Trophoblast cell (in vitro differentiated cells and primary cell): ENCODE measurements at regions not wholly inside any gene's neighbourhood (a gene's known extent, or its start where the extent isn't known, plus 50 kb on each side); places are given as distances from the start of the nearest gene placed in this dataset.
A peak's percentile ranks its signal among the peaks of the same experiment; 100 is the strongest.

ENCODE experiments used
- DNase-seq, 2 donors: peaks; one replicate each; pipeline ENCODE4 v3.0.0-alpha.2; 2016
- H2AFZ ChIP-seq: 2 replicates; pipeline ENCODE4 v1.6.1; 2013; ENCODE audit warnings: low read length, moderate library complexity, mild to moderate bottlenecking; ENCODE audit not compliant: insufficient read depth, poor library complexity
- H2AK5ac ChIP-seq: 2 replicates; pipeline ENCODE4 v1.6.1; 2013; ENCODE audit warnings: mild to moderate bottlenecking, low read length
- H2BK120ac ChIP-seq: 2 replicates; pipeline ENCODE4 v1.6.1; 2013; ENCODE audit warnings: low read length, mild to moderate bottlenecking, moderate library complexity; ENCODE audit not compliant: insufficient read depth, poor library complexity
- H2BK12ac ChIP-seq: 2 replicates; pipeline ENCODE4 v1.6.1; 2013; ENCODE audit warnings: mild to moderate bottlenecking, low read length, moderate library complexity
- H2BK5ac ChIP-seq: 2 replicates; pipeline ENCODE4 v1.6.1; 2013; ENCODE audit warnings: low read length, low read depth, moderate library complexity, mild to moderate bottlenecking; ENCODE audit not compliant: poor library complexity
- H3K14ac ChIP-seq: 2 replicates; pipeline ENCODE4 v1.6.1; 2013; ENCODE audit warnings: mild to moderate bottlenecking, low read length
- H3K18ac ChIP-seq: 2 replicates; pipeline ENCODE4 v1.6.1; 2013; ENCODE audit warnings: mild to moderate bottlenecking, low read length
- H3K23ac ChIP-seq: 2 replicates; pipeline ENCODE4 v1.6.1; 2013; ENCODE audit warnings: low read length
- H3K27ac ChIP-seq: 2 replicates; pipeline ENCODE4 v1.5.1; 2013; ENCODE audit warnings: low read depth, mild to moderate bottlenecking, inconsistent platforms, low read length, moderate library complexity
- H3K27me3 ChIP-seq: 2 replicates; pipeline ENCODE4 v1.6.1; 2013; ENCODE audit warnings: inconsistent platforms, mild to moderate bottlenecking, low read length, moderate library complexity; ENCODE audit not compliant: insufficient read depth
- H3K36me3 ChIP-seq, 2 experiments: 1 replicate in 1 of 2; 2 replicates in 1 of 2; pipeline ENCODE4 v1.6.1; 2013; ENCODE audit warnings: low read length in 2 of 2, mild to moderate bottlenecking in 2 of 2, moderate library complexity in 1 of 2; ENCODE audit not compliant: insufficient read depth in 2 of 2, control insufficient read depth in 1 of 2
- H3K4ac ChIP-seq: 2 replicates; pipeline ENCODE4 v1.6.1; 2013; ENCODE audit warnings: low read depth, mild to moderate bottlenecking, low read length, moderate library complexity
- H3K4me1 ChIP-seq, 2 experiments: 1 replicate in 1 of 2; 2 replicates in 1 of 2; pipeline ENCODE4 v1.6.1; 2013; ENCODE audit warnings: low read length in 2 of 2, mild to moderate bottlenecking in 2 of 2, moderate library complexity in 1 of 2; ENCODE audit not compliant: insufficient read depth in 2 of 2, control insufficient read depth in 1 of 2
- H3K4me2 ChIP-seq: 2 replicates; pipeline ENCODE4 v1.6.1; 2013; ENCODE audit warnings: inconsistent platforms, mild to moderate bottlenecking, low read length, moderate library complexity
- H3K4me3 ChIP-seq: 2 replicates; pipeline ENCODE4 v1.5.1; 2013; ENCODE audit warnings: mild to moderate bottlenecking, low read depth, low read length, inconsistent platforms
- H3K79me1 ChIP-seq: one replicate; pipeline ENCODE4 v1.6.1; 2013; ENCODE audit warnings: low read length
- H3K79me2 ChIP-seq: 2 replicates; pipeline ENCODE4 v1.6.1; 2013; ENCODE audit warnings: low read length, mild to moderate bottlenecking; ENCODE audit not compliant: control insufficient read depth, insufficient read depth, poor library complexity
- H3K9ac ChIP-seq: 2 replicates; pipeline ENCODE4 v1.6.1; 2013; ENCODE audit warnings: mild to moderate bottlenecking, low read length
- H3K9me3 ChIP-seq: 2 replicates; pipeline ENCODE4 v1.6.1; 2013; ENCODE audit warnings: low read depth, mild to moderate bottlenecking, control low read depth, inconsistent platforms, low read length; ENCODE audit not compliant: insufficient read depth
- H4K12ac ChIP-seq: 2 replicates; pipeline ENCODE4 v1.6.1; 2013; ENCODE audit warnings: low read depth, mild to moderate bottlenecking, low read length, moderate library complexity
- H4K8ac ChIP-seq: 2 replicates; pipeline ENCODE4 v1.6.1; 2013; ENCODE audit warnings: low read depth, mild to moderate bottlenecking, low read length, moderate library complexity
- H4K91ac ChIP-seq: one replicate; pipeline ENCODE4 v1.6.1; 2013; ENCODE audit warnings: low read depth, mild to moderate bottlenecking, low read length, moderate library complexity
- WGBS: extraction: QIAGEN DNeasy Blood & Tissue Kit; methylation state at CpG from one replicate; pipeline ENCODE4 v1.1.7; 2013; ENCODE audit warnings: missing lambda C conversion rate; ENCODE audit not compliant: insufficient read length, insufficient coverage; ENCODE audit errors: extremely low coverage; 5-methylcytosine and 5-hydroxymethylcytosine counted together

DNA sequence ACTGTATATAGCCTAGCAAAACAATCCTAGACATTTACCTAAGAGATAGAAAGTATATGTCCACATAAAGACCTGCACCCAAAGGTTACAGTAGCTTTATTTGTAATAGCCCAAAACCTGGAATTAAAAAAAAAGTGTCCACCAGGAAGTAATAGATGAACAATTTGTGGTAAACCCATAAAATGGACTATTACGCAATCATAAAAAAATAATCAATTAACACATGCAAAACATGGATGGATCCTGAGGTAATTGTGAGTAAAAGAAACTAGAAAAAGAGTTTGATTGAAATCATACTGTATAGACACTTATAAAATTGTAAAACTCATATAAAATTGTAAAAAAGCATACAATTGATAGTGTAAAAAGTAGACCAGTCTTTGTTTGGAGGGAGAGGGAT is 673.0 kb upstream of the ZNF804A start:
- Histone ChIP-seq H2BK120ac (no peak overlapping the region), H3K79me1 (peaks cover 2% of the 10 kb centered on the region), H2BK5ac (no peak overlapping the region), H3K27me3 (no peaks in the 10 kb centered on the region), H2AFZ (no peak overlapping the region), H3K27ac (no peak overlapping the region), H3K36me3 (no peaks in the 10 kb centered on the region), H3K14ac (no peak overlapping the region), H3K79me2 (no peaks in the 10 kb centered on the region), H2AK5ac (no peak overlapping the region), H3K4me2 (no peak overlapping the region), H3K4me3 (no peak overlapping the region), H3K9me3 (no peaks in the 10 kb centered on the region), H3K9ac (no peak overlapping the region), H3K18ac (no peak overlapping the region), H4K8ac (no peak overlapping the region), H4K12ac (no peak overlapping the region), H3K23ac (no peak overlapping the region), H4K91ac (no peak overlapping the region), H2BK12ac (no peak overlapping the region), H3K4me1 (no peaks in the 10 kb centered on the region), H3K4ac (no peak overlapping the region)
- no peak for DNase-seq
- WGBS = no CpG with 5 or more reads among the region's 1 CpG

DNA sequence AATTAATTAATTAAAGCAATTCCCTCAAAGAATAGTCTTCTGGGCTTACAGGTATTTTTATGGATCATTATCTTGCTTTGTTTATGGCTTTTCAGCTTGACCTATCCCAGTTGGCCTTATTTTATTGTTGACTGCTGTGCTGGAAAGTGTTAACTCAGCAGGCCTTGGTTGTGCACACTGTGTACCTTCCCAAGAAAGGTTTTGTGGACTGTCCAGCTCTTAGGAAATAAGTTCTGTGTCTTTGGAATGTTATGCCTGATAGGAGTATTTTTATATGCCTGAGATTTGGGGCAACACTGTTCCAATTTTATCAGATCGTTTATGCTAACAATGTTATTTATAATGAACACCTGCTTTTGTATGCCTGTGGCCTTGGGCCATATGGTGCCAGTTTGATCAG is 671.9 kb upstream of the ZNF804A start:
- peaks cover 2% of the 10 kb centered on the region for H3K79me1 ChIP-seq
- no CpG with 5 or more reads among the region's 1 CpG for WGBS
- H3K9me3 ChIP-seq = no peaks in the 10 kb centered on the region
- no peaks in the 10 kb centered on the region for H3K27me3 ChIP-seq
- H3K79me2 ChIP-seq = no peaks in the 10 kb centered on the region
- H3K27ac ChIP-seq = no peak overlapping the region
- H3K14ac ChIP-seq = no peak overlapping the region
- no peaks in the 10 kb centered on the region for H3K36me3 ChIP-seq
- no peak overlapping the region for H4K8ac ChIP-seq
- no peak overlapping the region for H3K9ac ChIP-seq
- H2AK5ac ChIP-seq = no peak overlapping the region
- H3K4me2 ChIP-seq = no peak overlapping the region
- no peak overlapping the region for H3K23ac ChIP-seq
- no peak overlapping the region for H3K4ac ChIP-seq
- H2BK120ac ChIP-seq = no peak overlapping the region
- no peak overlapping the region for H2BK12ac ChIP-seq
- no peak overlapping the region for H2AFZ ChIP-seq
- no peak for DNase-seq
- H4K12ac ChIP-seq = no peak overlapping the region
- no peak overlapping the region for H3K18ac ChIP-seq
- no peak overlapping the region for H4K91ac ChIP-seq
- H3K4me3 ChIP-seq = no peak overlapping the region
- H2BK5ac ChIP-seq = no peak overlapping the region
- H3K4me1 ChIP-seq = no peaks in the 10 kb centered on the region

GRCh38 chr2:183927406-183928325 is 670.7 kb upstream of the ZNF804A start:
- no peak overlapping the region for H3K27ac ChIP-seq
- H3K14ac ChIP-seq = no peak overlapping the region
- H3K18ac ChIP-seq = no peak overlapping the region
- H3K79me2 ChIP-seq = no peaks in the 10 kb centered on the region
- WGBS = no CpG with 5 or more reads among the region's 4 CpGs
- no peak overlapping the region for H3K4me2 ChIP-seq
- H2AK5ac ChIP-seq = no peak overlapping the region
- H4K8ac ChIP-seq = no peak overlapping the region
- H2BK120ac ChIP-seq = no peak overlapping the region
- H3K36me3 ChIP-seq = no peaks in the 10 kb centered on the region
- no peaks in the 10 kb centered on the region for H3K4me1 ChIP-seq
- DNase-seq = peak; percentile 35 to 53
- peaks cover 2% of the 10 kb centered on the region for H3K79me1 ChIP-seq
- no peak overlapping the region for H3K9ac ChIP-seq
- no peak overlapping the region for H3K4me3 ChIP-seq
- no peak overlapping the region for H2BK12ac ChIP-seq
- no peak overlapping the region for H3K23ac ChIP-seq
- no peak overlapping the region for H2BK5ac ChIP-seq
- H3K4ac ChIP-seq = no peak overlapping the region
- H3K9me3 ChIP-seq = no peaks in the 10 kb centered on the region
- no peak overlapping the region for H2AFZ ChIP-seq
- H3K27me3 ChIP-seq = no peaks in the 10 kb centered on the region
- H4K12ac ChIP-seq = no peak overlapping the region
- no peak overlapping the region for H4K91ac ChIP-seq

GRCh38 chr2:183935005-183935404 is 663.3 kb upstream of the ZNF804A start:
- H3K9ac ChIP-seq = no peak overlapping the region
- H2BK5ac ChIP-seq = no peak overlapping the region
- H4K91ac ChIP-seq = no peak overlapping the region
- H3K79me2 ChIP-seq = no peaks in the 10 kb centered on the region
- no peak overlapping the region for H2BK12ac ChIP-seq
- no peaks in the 10 kb centered on the region for H3K79me1 ChIP-seq
- no peak overlapping the region for H4K12ac ChIP-seq
- H3K27ac ChIP-seq = no peak overlapping the region
- H3K18ac ChIP-seq = no peak overlapping the region
- no peaks in the 10 kb centered on the region for H3K27me3 ChIP-seq
- H3K4me1 ChIP-seq = no peaks in the 10 kb centered on the region
- no peak overlapping the region for H3K4me2 ChIP-seq
- no peak overlapping the region for H2AK5ac ChIP-seq
- no CpG with 5 or more reads among the region's 3 CpGs for WGBS
- no peak overlapping the region for H2AFZ ChIP-seq
- no peak for DNase-seq
- H4K8ac ChIP-seq = no peak overlapping the region
- H3K36me3 ChIP-seq = no peaks in the 10 kb centered on the region
- no peak overlapping the region for H3K4ac ChIP-seq
- peak overlapping the region; percentile 74 for H3K23ac ChIP-seq
- H3K4me3 ChIP-seq = no peak overlapping the region
- H3K9me3 ChIP-seq = no peaks in the 10 kb centered on the region
- H3K14ac ChIP-seq = no peak overlapping the region
- H2BK120ac ChIP-seq = no peak overlapping the region
